Glutamatergic neuron (in vitro differentiated cells): ENCODE measurements at regions not wholly inside any gene's neighbourhood (a gene's known extent, or its start where the extent isn't known, plus 50 kb on each side); places are given as distances from the start of the nearest gene placed in this dataset.
"Not testable (repeated sequence)": the region's sequence is repeated elsewhere in the genome, so short reads cannot be mapped to it uniquely, and the experiment has no call there.

Experiments used
- DNase-seq: peaks from one replicate; pipeline ENCODE4 v3.0.0; 2022
- H3K27ac Mint-ChIP-seq: one replicate; pipeline ENCODE4 v1.8.0; 2020; ENCODE audit warnings: mild to moderate bottlenecking, mixed read lengths, inconsistent platforms; ENCODE audit not compliant: unreplicated experiment
- H3K27me3 Mint-ChIP-seq: one replicate; pipeline ENCODE4 v1.8.0; 2020; ENCODE audit warnings: mild to moderate bottlenecking, moderate library complexity, mixed read lengths, inconsistent platforms; ENCODE audit not compliant: unreplicated experiment
- H3K36me3 Mint-ChIP-seq: one replicate; pipeline ENCODE4 v1.8.0; 2020; ENCODE audit warnings: mild to moderate bottlenecking, mixed read lengths, inconsistent platforms; ENCODE audit not compliant: unreplicated experiment
- H3K4me1 Mint-ChIP-seq: one replicate; pipeline ENCODE4 v1.8.0; 2020; ENCODE audit warnings: mild to moderate bottlenecking, low read depth, mixed read lengths, inconsistent platforms; ENCODE audit not compliant: unreplicated experiment
- H3K4me3 Mint-ChIP-seq: one replicate; pipeline ENCODE4 v1.8.0; 2020; ENCODE audit warnings: mild to moderate bottlenecking, mixed read lengths, inconsistent platforms; ENCODE audit not compliant: unreplicated experiment
- H3K9me3 Mint-ChIP-seq: one replicate; pipeline ENCODE4 v1.8.0; 2020; ENCODE audit warnings: mild to moderate bottlenecking, moderate library complexity, mixed read lengths, inconsistent platforms; ENCODE audit not compliant: unreplicated experiment
- TF ChIP-seq, protein P1 (sequence below): fragments of 200-600 bp; sonication (generic); IDR thresholded peaks from one replicate; pipeline ENCODE4 v1.5.0; 2021; ENCODE audit not compliant: partially characterized antibody, unreplicated experiment

DNA sequence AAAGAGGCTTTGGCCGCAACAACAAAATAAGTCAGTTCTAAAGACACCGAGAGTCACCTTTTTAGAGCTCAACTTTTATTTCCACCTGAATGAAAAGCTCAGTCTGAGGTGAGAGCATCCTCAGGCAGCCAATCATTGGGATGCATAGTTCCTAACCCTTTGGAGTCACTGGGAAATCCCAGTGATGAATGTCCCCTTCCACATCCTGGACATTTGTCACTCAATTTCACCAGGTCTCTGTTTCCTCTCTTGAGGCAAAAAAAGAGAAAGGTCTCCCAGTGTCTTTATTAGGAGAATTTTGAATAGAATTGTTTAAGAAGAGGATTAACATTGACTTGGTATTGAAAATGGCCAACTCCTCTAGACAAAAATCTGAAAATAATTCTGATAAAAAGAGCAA is 137.5 kb upstream of the SPRED1 start:
- H3K36me3 Mint-ChIP-seq = no peaks in the 10 kb centered on the region
- H3K27me3 Mint-ChIP-seq = no peaks in the 10 kb centered on the region
- H3K9me3 Mint-ChIP-seq = no peaks in the 10 kb centered on the region
- H3K27ac Mint-ChIP-seq = no peak overlapping the region
- TF ChIP-seq, protein P1, sequence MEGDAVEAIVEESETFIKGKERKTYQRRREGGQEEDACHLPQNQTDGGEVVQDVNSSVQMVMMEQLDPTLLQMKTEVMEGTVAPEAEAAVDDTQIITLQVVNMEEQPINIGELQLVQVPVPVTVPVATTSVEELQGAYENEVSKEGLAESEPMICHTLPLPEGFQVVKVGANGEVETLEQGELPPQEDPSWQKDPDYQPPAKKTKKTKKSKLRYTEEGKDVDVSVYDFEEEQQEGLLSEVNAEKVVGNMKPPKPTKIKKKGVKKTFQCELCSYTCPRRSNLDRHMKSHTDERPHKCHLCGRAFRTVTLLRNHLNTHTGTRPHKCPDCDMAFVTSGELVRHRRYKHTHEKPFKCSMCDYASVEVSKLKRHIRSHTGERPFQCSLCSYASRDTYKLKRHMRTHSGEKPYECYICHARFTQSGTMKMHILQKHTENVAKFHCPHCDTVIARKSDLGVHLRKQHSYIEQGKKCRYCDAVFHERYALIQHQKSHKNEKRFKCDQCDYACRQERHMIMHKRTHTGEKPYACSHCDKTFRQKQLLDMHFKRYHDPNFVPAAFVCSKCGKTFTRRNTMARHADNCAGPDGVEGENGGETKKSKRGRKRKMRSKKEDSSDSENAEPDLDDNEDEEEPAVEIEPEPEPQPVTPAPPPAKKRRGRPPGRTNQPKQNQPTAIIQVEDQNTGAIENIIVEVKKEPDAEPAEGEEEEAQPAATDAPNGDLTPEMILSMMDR = no peak
- no peak overlapping the region for H3K4me3 Mint-ChIP-seq
- no peaks in the 10 kb centered on the region for H3K4me1 Mint-ChIP-seq
- DNase-seq = no peak

DNA sequence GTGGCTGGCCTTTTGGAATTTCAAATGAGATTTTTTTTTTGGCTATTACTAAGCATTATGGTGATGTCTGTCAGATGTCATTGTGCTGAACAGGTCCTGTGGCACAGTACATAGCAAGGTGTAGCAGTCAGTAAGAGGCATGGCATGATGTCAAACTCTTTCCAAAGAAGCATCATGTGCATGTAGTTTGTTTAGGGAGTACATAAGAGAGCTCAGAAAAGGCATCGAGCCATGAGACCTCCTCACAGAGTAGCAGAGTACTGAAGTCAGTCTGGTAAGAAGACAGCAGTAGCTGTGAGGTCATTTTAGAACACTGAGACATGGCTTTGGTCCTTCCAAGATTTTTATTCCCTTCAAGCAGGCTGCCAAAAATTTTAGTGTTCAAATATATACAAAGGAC is 134.9 kb upstream of the SPRED1 start:
- H3K36me3 Mint-ChIP-seq = no peaks in the 10 kb centered on the region
- H3K4me3 Mint-ChIP-seq = no peak overlapping the region
- no peaks in the 10 kb centered on the region for H3K4me1 Mint-ChIP-seq
- no peak for DNase-seq
- no peak overlapping the region for H3K27ac Mint-ChIP-seq
- TF ChIP-seq, protein P1 = no peak
- no peaks in the 10 kb centered on the region for H3K27me3 Mint-ChIP-seq
- no peaks in the 10 kb centered on the region for H3K9me3 Mint-ChIP-seq

DNA sequence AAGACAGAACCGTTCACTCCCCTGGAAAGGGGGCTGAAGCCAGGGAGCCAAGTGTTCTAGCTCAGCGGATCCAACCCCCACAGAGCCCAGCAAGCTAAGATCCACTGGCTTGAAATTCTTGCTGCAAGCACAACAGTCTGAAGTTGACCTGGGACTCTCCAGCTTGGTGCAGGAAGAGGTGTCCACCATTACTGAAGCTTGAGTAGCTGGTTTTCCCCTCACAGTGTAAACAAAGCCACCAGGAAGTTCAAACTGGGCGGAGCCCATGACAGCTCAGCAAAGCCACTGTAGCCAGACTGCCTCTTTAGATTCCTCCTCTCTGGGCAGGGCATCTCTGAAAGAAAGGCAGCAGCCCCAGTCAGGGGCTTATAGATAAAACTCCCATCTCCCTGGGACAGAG is 132.8 kb upstream of the SPRED1 start:
- H3K27ac Mint-ChIP-seq, H3K4me1 Mint-ChIP-seq, H3K27me3 Mint-ChIP-seq, DNase-seq, H3K4me3 Mint-ChIP-seq, H3K9me3 Mint-ChIP-seq, H3K36me3 Mint-ChIP-seq: not testable (repeated sequence)

DNA sequence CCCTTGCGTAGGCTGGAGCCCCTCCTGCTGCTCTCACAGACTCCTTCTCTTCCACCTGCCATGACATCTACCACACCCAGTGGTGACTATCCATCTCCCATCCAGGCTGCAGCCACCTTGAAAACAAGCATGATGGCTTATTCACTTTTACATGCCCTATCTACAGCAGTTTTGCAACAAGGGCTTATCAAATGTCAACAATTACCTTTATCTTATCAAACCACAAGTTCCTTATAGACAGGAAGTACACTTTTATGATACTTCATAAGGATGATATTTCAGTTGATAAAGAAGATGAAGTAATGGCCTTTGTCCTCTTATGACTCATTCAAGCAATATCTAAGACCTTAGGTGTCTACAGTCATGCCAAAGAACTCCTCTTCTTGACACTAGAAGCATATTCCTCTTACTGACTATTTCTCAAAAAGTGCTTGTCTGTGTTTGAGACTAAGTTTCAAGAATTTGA is 125.3 kb upstream of the SPRED1 start:
- peaks cover 13% of the 10 kb centered on the region for H3K4me1 Mint-ChIP-seq
- no peak overlapping the region for H3K27ac Mint-ChIP-seq
- H3K36me3 Mint-ChIP-seq = no peaks in the 10 kb centered on the region
- H3K27me3 Mint-ChIP-seq = peaks cover 1% of the 10 kb centered on the region
- TF ChIP-seq, protein P1 = no peak
- no peak overlapping the region for H3K4me3 Mint-ChIP-seq
- no peaks in the 10 kb centered on the region for H3K9me3 Mint-ChIP-seq
- DNase-seq = no peak

DNA sequence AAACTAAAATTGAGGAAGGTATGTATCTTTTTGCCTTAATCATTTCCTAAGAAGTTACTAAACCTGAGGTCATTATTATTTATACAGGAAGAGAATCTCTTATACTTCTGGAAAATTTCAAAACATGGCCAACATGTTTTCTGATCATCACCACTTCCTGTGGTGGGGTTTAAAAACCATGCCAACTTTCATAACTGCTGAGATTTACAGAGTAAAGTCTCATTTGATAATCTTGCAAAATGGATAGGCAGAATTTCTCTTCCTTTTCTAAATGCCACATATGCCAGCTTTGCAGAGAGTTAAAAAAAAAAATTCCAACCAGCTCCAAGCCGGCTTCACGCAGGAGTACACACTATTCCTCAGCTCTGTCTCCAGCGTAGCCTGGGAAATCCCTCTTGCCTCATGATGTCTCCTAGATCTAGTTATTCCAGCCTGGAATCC is 124.3 kb upstream of the SPRED1 start:
- H3K27ac Mint-ChIP-seq = no peak overlapping the region

More for the DNA sequence above, 124.3 kb upstream of the SPRED1 start:
- TF ChIP-seq, protein P1 = no peak
- no peak overlapping the region for H3K4me3 Mint-ChIP-seq
- DNase-seq = no peak
- H3K36me3 Mint-ChIP-seq = no peaks in the 10 kb centered on the region
- peaks cover 13% of the 10 kb centered on the region for H3K4me1 Mint-ChIP-seq
- no peaks in the 10 kb centered on the region for H3K9me3 Mint-ChIP-seq
- peaks cover 1% of the 10 kb centered on the region for H3K27me3 Mint-ChIP-seq
